H9 (cell line): ENCODE measurements at regions not wholly inside any gene's neighbourhood (a gene's known extent, or its start where the extent isn't known, plus 50 kb on each side); places are given as distances from the start of the nearest gene placed in this dataset.

Experiments
- DNase-seq: peaks from one replicate; pipeline ENCODE4 v3.0.0-alpha.2; 2017
- H2AFZ ChIP-seq: one replicate; pipeline ENCODE4 v1.6.1; 2013; ENCODE audit warnings: mild to moderate bottlenecking, low read length, control low read depth, moderate library complexity
- H2AK5ac ChIP-seq: 2 replicates; pipeline ENCODE4 v1.6.1; 2013; ENCODE audit warnings: low read length, control low read depth, mixed read lengths; ENCODE audit not compliant: insufficient read length
- H2BK120ac ChIP-seq: one replicate; pipeline ENCODE4 v1.6.1; 2013; ENCODE audit warnings: low read depth, mild to moderate bottlenecking, low read length, control low read depth, inconsistent platforms; ENCODE audit not compliant: poor library complexity, severe bottlenecking
- H2BK12ac ChIP-seq: 2 replicates; pipeline ENCODE4 v1.6.1; 2013; ENCODE audit warnings: low read length, control low read depth, mixed read lengths, low read depth; ENCODE audit not compliant: insufficient read length
- H2BK15ac ChIP-seq: 2 replicates; pipeline ENCODE4 v1.6.1; 2013; ENCODE audit warnings: low read depth, low read length, control low read depth
- H2BK20ac ChIP-seq: one replicate; pipeline ENCODE4 v1.6.1; 2013; ENCODE audit warnings: low read depth, mild to moderate bottlenecking, low read length, control low read depth, inconsistent platforms; ENCODE audit not compliant: poor library complexity, severe bottlenecking
- H2BK5ac ChIP-seq: 2 replicates; pipeline ENCODE4 v1.6.1; 2013; ENCODE audit warnings: low read length, control low read depth, mixed read lengths; ENCODE audit not compliant: insufficient read length
- H3K14ac ChIP-seq: 2 replicates; pipeline ENCODE4 v1.6.1; 2013; ENCODE audit warnings: low read length, control low read depth; ENCODE audit not compliant: insufficient read depth
- H3K18ac ChIP-seq: 2 replicates; pipeline ENCODE4 v1.6.1; 2013; ENCODE audit warnings: low read depth, mild to moderate bottlenecking, mixed read lengths, low read length, control low read depth; ENCODE audit not compliant: insufficient read length
- H3K23ac ChIP-seq: 2 replicates; pipeline ENCODE4 v1.6.1; 2013; ENCODE audit warnings: low read length, control low read depth, mixed read lengths, low read depth; ENCODE audit not compliant: insufficient read length
- H3K23me2 ChIP-seq: 2 replicates; pipeline ENCODE4 v1.6.1; 2013; ENCODE audit warnings: low read depth, mild to moderate bottlenecking, mixed read lengths, low read length, control low read depth; ENCODE audit not compliant: insufficient read length, poor library complexity, severe bottlenecking
- H3K27ac ChIP-seq: 2 replicates; pipeline ENCODE4 v1.5.1; 2013; ENCODE audit warnings: low read length, control low read depth, mixed read lengths, low read depth; ENCODE audit not compliant: insufficient read length
- H3K27me3 ChIP-seq: 2 replicates; pipeline ENCODE4 v1.6.1; 2013; ENCODE audit warnings: low read length, control low read depth, inconsistent platforms; ENCODE audit not compliant: insufficient read depth
- H3K4ac ChIP-seq: 2 replicates; pipeline ENCODE4 v1.6.1; 2013; ENCODE audit warnings: low read depth, mild to moderate bottlenecking, control low read depth, inconsistent platforms, low read length, moderate library complexity
- H3K4me1 ChIP-seq: 2 replicates; pipeline ENCODE4 v1.6.1; 2013; ENCODE audit warnings: low read length, control low read depth, inconsistent platforms; ENCODE audit not compliant: insufficient read depth
- H3K4me2 ChIP-seq: 2 replicates; pipeline ENCODE4 v1.6.1; 2013; ENCODE audit warnings: low read length, control low read depth, mixed read lengths; ENCODE audit not compliant: insufficient read length, insufficient read depth
- H3K56ac ChIP-seq: 2 replicates; pipeline ENCODE4 v1.6.1; 2013; ENCODE audit warnings: low read depth, mild to moderate bottlenecking, mixed read lengths, low read length, control low read depth; ENCODE audit not compliant: insufficient read length
- H3K79me1 ChIP-seq: 2 replicates; pipeline ENCODE4 v1.6.1; 2013; ENCODE audit warnings: low read depth, mild to moderate bottlenecking, moderate library complexity, low read length, control low read depth, inconsistent platforms; ENCODE audit not compliant: insufficient read depth, poor library complexity, severe bottlenecking
- H3K79me2 ChIP-seq: 2 replicates; pipeline ENCODE4 v1.6.1; 2013; ENCODE audit warnings: low read length, control low read depth, inconsistent platforms; ENCODE audit not compliant: insufficient read depth
- H3K9ac ChIP-seq: 2 replicates; pipeline ENCODE4 v1.6.1; 2013; ENCODE audit warnings: low read length, control low read depth, mixed read lengths; ENCODE audit not compliant: insufficient read length; ENCODE audit errors: extremely low read depth
- H3K9me3 ChIP-seq: one replicate; pipeline ENCODE4 v1.6.1; 2013; ENCODE audit warnings: low read depth, low read length, inconsistent platforms; ENCODE audit not compliant: control insufficient read depth
- H3T11ph ChIP-seq: one replicate; pipeline ENCODE4 v1.6.1; 2013; ENCODE audit warnings: mild to moderate bottlenecking, low read length, control low read depth, inconsistent platforms
- H4K20me1 ChIP-seq: one replicate; pipeline ENCODE4 v1.6.1; 2013; ENCODE audit not compliant: control insufficient read depth, insufficient read length, insufficient read depth
- H4K5ac ChIP-seq: 2 replicates; pipeline ENCODE4 v1.6.1; 2013; ENCODE audit warnings: low read depth, mild to moderate bottlenecking, mixed read lengths, low read length, control low read depth; ENCODE audit not compliant: insufficient read length
- H4K8ac ChIP-seq: replicated peaks from 2 replicates; pipeline ENCODE4 v1.6.1; 2013; ENCODE audit warnings: low read length, control low read depth, mixed read lengths, low read depth; ENCODE audit not compliant: insufficient read length
- H4K91ac ChIP-seq: 2 replicates; pipeline ENCODE4 v1.6.1; 2013; ENCODE audit warnings: low read depth, mild to moderate bottlenecking, moderate library complexity, mixed read lengths, low read length, control low read depth; ENCODE audit not compliant: insufficient read length
- H3K27ac Mint-ChIP-seq, 3 experiments: 2 replicates in 2 of 3; 3 replicates in 1 of 3; pipeline ENCODE4 v1.8.0; 2020 to 2021; ENCODE audit warnings: mixed read lengths in 3 of 3, mild to moderate bottlenecking in 1 of 3, moderate library complexity in 1 of 3
- H3K27me3 Mint-ChIP-seq: 2 replicates; pipeline ENCODE4 v1.8.0; 2021; ENCODE audit warnings: low read depth, mild to moderate bottlenecking, moderate library complexity, mixed read lengths
- H3K36me3 Mint-ChIP-seq, 3 experiments: 2 replicates in 2 of 3; 3 replicates in 1 of 3; pipeline ENCODE4 v1.8.0; 2020 to 2021; ENCODE audit warnings: low read depth in 3 of 3, mixed read lengths in 3 of 3; ENCODE audit not compliant: insufficient read depth in 1 of 3
- H3K4me1 Mint-ChIP-seq, 2 experiments: 2 replicates each; pipeline ENCODE4 v1.8.0; 2020; ENCODE audit warnings: mixed read lengths in 2 of 2
- H3K4me3 Mint-ChIP-seq, 2 experiments: 2 replicates in 1 of 2; 3 replicates in 1 of 2; pipeline ENCODE4 v1.8.0; 2020 to 2021; ENCODE audit warnings: mild to moderate bottlenecking in 2 of 2, mixed read lengths in 2 of 2, moderate library complexity in 1 of 2
- H3K9me3 Mint-ChIP-seq, 2 experiments: 2 replicates in 1 of 2; 3 replicates in 1 of 2; pipeline ENCODE4 v1.8.0; 2020; ENCODE audit warnings: mild to moderate bottlenecking in 2 of 2, mixed read lengths in 2 of 2, moderate library complexity in 1 of 2
- CTCF ChIP-seq: fragments of 200-600 bp; sonication (generic); conservative IDR thresholded peaks from 3 replicates; pipeline ENCODE4 v1.8.0; 2021; ENCODE audit warnings: antibody characterized with exemption, mild to moderate bottlenecking
- WGBS: extraction: QIAGEN DNeasy Blood & Tissue Kit; methylation state at CpG from one replicate; pipeline ENCODE4 v1.1.7; 2013; ENCODE audit warnings: missing lambda C conversion rate, low lambda C conversion rate, mixed read lengths; ENCODE audit not compliant: insufficient read length; ENCODE audit errors: extremely low coverage; 5-methylcytosine and 5-hydroxymethylcytosine counted together

- TF ChIP-seq CTCF = no peak
- H3K4ac ChIP-seq = no peak overlapping the region
- no peak for DNase-seq
- no peaks in the 10 kb centered on the region for H4K20me1 ChIP-seq
- H3K9me3 Mint-ChIP-seq = no peaks in the 10 kb centered on the region
- no peak overlapping the region for H3K4me2 ChIP-seq
- no peak overlapping the region for H3K23ac ChIP-seq
- H2BK5ac ChIP-seq = no peak overlapping the region
- no peak overlapping the region for H2BK12ac ChIP-seq
- H3K79me1 ChIP-seq = no peaks in the 10 kb centered on the region
- H4K91ac ChIP-seq = no peak overlapping the region
- no peak overlapping the region for H2BK120ac ChIP-seq
- H3T11ph ChIP-seq = no peak overlapping the region
- no peaks in the 10 kb centered on the region for H3K79me2 ChIP-seq
- H3K4me3 Mint-ChIP-seq = no peak overlapping the region
- no peaks in the 10 kb centered on the region for H3K9me3 ChIP-seq
- no peaks in the 10 kb centered on the region for H3K36me3 Mint-ChIP-seq
- H3K4me1 ChIP-seq = no peaks in the 10 kb centered on the region
- H3K27ac Mint-ChIP-seq = no peak overlapping the region; a peak in 2 of 7 replicates
- no peak overlapping the region for H2AK5ac ChIP-seq
- H3K18ac ChIP-seq = no peak overlapping the region
- no peak overlapping the region for H3K14ac ChIP-seq
- no peaks in the 10 kb centered on the region for H3K4me1 Mint-ChIP-seq
- H4K8ac ChIP-seq = no peak overlapping the region
- H3K9ac ChIP-seq = no peak overlapping the region
- H3K27me3 Mint-ChIP-seq = no peaks in the 10 kb centered on the region
- H4K5ac ChIP-seq = no peak overlapping the region
- no CpG with 5 or more reads among the region's 9 CpGs for WGBS
- no peak overlapping the region for H2BK15ac ChIP-seq
- H2AFZ ChIP-seq = no peak overlapping the region
- no peak overlapping the region for H3K56ac ChIP-seq
- H3K27ac ChIP-seq = no peak overlapping the region
- no peaks in the 10 kb centered on the region for H3K27me3 ChIP-seq
- H3K23me2 ChIP-seq = no peaks in the 10 kb centered on the region
- H2BK20ac ChIP-seq = no peak overlapping the region
Measured at GRCh38 chr12:65647074-65647473, 177.2 kb upstream of the HMGA2 start.
